IPS-18a (cell line): ENCODE measurements at regions not wholly inside any gene's neighbourhood (a gene's known extent, or its start where the extent isn't known, plus 50 kb on each side); places are given as distances from the start of the nearest gene placed in this dataset.
"Not testable (repeated sequence)": the region's sequence is repeated elsewhere in the genome, so short reads cannot be mapped to it uniquely, and the experiment has no call there.

Source experiments
- H3K27ac ChIP-seq: one replicate; pipeline ENCODE4 v1.5.1; 2013; ENCODE audit warnings: low read length
- H3K27me3 ChIP-seq: one replicate; pipeline ENCODE4 v1.6.1; 2013; ENCODE audit warnings: mild to moderate bottlenecking, low read length; ENCODE audit not compliant: control insufficient read depth, insufficient read depth
- H3K36me3 ChIP-seq: one replicate; pipeline ENCODE4 v1.6.1; 2013; ENCODE audit warnings: low read depth, low read length; ENCODE audit not compliant: control insufficient read depth
- H3K4me1 ChIP-seq: one replicate; pipeline ENCODE4 v1.6.1; 2013; ENCODE audit warnings: low read depth, low read length; ENCODE audit not compliant: control insufficient read depth
- H3K4me3 ChIP-seq: one replicate; pipeline ENCODE4 v1.5.1; 2013; ENCODE audit warnings: low read length
- H3K9ac ChIP-seq: one replicate; pipeline ENCODE4 v1.6.1; 2013; ENCODE audit warnings: mild to moderate bottlenecking, low read length, moderate library complexity
- H3K9me3 ChIP-seq: one replicate; pipeline ENCODE4 v1.6.1; 2013; ENCODE audit warnings: low read depth, low read length; ENCODE audit not compliant: control insufficient read depth

GRCh38 chr12:90533828-90534227 is 421.1 kb downstream of the CCER1 start:
- H3K27ac ChIP-seq, H3K4me3 ChIP-seq, H3K36me3 ChIP-seq, H3K9ac ChIP-seq, H3K4me1 ChIP-seq, H3K27me3 ChIP-seq, H3K9me3 ChIP-seq: not testable (repeated sequence)

DNA sequence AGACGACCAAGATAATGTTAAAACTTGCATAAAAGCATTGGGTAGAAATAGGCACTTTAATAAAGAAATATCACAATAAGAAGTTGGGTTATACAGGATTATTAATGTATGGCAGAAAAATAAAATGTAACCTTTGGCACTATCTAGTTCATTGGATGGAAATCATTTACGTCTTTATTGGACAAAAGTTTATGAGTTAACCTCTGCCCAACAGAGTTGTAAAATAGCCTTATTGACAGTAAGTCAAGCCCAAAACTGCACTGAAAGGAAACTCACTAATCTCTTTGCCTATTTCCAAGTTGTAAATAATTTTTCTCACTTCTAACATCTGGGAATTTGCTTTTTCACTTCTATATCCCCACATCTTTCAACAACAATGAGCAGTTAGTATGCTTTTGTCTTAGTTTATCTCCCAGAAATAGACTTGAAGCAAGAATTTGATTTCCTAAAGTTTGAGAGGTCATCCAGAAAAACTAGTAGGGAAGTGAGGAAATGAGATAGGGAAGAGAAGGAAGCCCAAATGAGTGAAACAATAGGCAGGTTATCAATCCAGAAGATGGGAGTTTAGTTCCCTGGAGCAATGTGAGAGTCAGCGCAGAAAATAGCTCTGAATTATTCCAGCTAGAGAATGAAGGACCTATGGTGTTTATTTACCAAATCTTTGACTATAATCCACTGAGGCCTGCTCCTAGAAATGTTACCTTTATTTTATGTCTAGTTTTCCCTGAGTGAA is 434.8 kb downstream of the CCER1 start:
- Histone ChIP-seq H3K27ac (no peak overlapping the region), H3K4me1 (no peaks in the 10 kb centered on the region), H3K9me3 (no peaks in the 10 kb centered on the region), H3K4me3 (no peak overlapping the region), H3K27me3 (no peaks in the 10 kb centered on the region), H3K9ac (no peak overlapping the region), H3K36me3 (no peaks in the 10 kb centered on the region)

GRCh38 chr12:90519285-90519684 is 435.7 kb downstream of the CCER1 start:
- H3K36me3 ChIP-seq = no peaks in the 10 kb centered on the region
- no peak overlapping the region for H3K9ac ChIP-seq
- no peaks in the 10 kb centered on the region for H3K27me3 ChIP-seq
- no peaks in the 10 kb centered on the region for H3K9me3 ChIP-seq
- H3K27ac ChIP-seq = no peak overlapping the region
- H3K4me3 ChIP-seq = no peak overlapping the region
- peaks cover under 1% of the 10 kb centered on the region for H3K4me1 ChIP-seq

GRCh38 chr12:90515199-90516175 is 439.5 kb downstream of the CCER1 start:
- Histone ChIP-seq H3K27ac (no peak overlapping the region), H3K9me3 (no peaks in the 10 kb centered on the region)

DNA sequence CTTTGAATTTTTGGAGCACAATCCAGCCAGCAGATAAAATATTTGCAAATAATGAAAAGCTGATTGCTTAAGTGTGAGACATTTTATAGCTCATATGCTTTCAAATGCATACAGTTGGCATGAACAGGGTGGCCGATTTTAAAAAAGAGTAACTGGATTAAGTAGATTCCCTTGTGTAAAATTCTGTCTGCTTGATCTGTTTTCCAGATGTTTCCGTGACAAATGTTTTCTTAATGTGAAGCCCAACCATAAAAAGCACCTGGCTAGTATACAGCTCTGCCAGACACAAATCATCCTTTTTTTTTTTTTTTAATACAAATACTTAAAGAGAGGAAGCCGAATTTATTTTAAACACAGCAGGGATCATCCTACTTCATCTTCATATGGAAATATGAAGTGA is 440.7 kb downstream of the CCER1 start:
- Histone ChIP-seq H3K27ac (no peak overlapping the region), H3K9me3 (no peaks in the 10 kb centered on the region), H3K9ac (no peak overlapping the region), H3K4me3 (no peak overlapping the region), H3K36me3 (no peaks in the 10 kb centered on the region), H3K4me1 (peaks cover 16% of the 10 kb centered on the region), H3K27me3 (no peaks in the 10 kb centered on the region)

More at GRCh38 chr12:90515199-90516175, 439.5 kb downstream of the CCER1 start:
- peaks cover 16% of the 10 kb centered on the region for H3K4me1 ChIP-seq
- no peaks in the 10 kb centered on the region for H3K36me3 ChIP-seq
- no peak overlapping the region for H3K9ac ChIP-seq
- no peak overlapping the region for H3K4me3 ChIP-seq
- H3K27me3 ChIP-seq = no peaks in the 10 kb centered on the region

- Histone ChIP-seq H3K9me3 (no peaks in the 10 kb centered on the region), H3K4me1 (peaks cover 16% of the 10 kb centered on the region), H3K4me3 (no peak overlapping the region), H3K27me3 (no peaks in the 10 kb centered on the region), H3K27ac (no peak overlapping the region), H3K36me3 (no peaks in the 10 kb centered on the region), H3K9ac (no peak overlapping the region)
Observed at GRCh38 chr12:90512518-90512917, 442.5 kb downstream of the CCER1 start.

DNA sequence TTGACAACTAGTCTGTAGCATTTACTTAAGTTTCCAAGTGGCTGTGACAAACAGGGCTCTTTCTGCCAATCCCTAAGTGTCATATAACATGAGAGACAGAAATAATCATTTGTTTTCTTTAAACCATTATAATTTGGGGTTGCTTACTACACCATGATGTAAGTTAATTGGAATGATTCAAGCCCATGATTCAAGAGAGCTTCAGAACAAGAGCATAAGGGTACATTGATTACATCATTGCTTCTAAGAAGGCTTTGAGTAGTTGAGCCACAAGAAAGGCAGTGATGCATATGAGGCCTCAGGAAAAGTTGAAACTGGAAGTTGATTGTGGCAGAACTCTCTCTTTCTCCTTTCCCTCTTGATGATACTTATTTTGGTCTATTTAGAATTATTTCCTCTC is 444.0 kb downstream of the CCER1 start:
- Histone ChIP-seq H3K4me3 (no peak overlapping the region), H3K4me1 (peaks cover 16% of the 10 kb centered on the region), H3K27me3 (no peaks in the 10 kb centered on the region), H3K36me3 (no peaks in the 10 kb centered on the region), H3K9me3 (no peaks in the 10 kb centered on the region), H3K9ac (no peak overlapping the region), H3K27ac (no peak overlapping the region)

DNA sequence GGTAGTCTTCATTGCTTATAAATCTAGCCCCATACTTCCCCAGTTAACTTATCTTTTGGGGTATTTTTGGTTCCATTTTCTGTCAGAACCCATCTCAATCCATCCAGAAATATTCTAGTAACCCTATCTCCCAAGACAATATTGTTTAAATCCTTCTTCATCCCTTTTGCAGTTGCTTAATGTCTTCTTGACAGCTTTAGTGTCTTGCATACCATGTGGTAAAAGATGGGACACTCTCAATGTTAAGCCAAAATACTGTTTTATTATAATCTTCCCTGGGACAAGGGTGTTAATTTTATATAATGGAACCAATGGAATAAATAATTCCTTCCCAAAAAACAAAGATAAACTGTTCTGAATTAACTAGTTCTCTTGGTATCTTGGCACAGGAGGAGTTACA is 450.2 kb downstream of the CCER1 start:
- no peak overlapping the region for H3K9ac ChIP-seq
- H3K9me3 ChIP-seq = no peaks in the 10 kb centered on the region
- no peaks in the 10 kb centered on the region for H3K27me3 ChIP-seq
- H3K4me1 ChIP-seq = no peaks in the 10 kb centered on the region
- no peak overlapping the region for H3K27ac ChIP-seq
- H3K4me3 ChIP-seq = no peak overlapping the region
- no peaks in the 10 kb centered on the region for H3K36me3 ChIP-seq

DNA sequence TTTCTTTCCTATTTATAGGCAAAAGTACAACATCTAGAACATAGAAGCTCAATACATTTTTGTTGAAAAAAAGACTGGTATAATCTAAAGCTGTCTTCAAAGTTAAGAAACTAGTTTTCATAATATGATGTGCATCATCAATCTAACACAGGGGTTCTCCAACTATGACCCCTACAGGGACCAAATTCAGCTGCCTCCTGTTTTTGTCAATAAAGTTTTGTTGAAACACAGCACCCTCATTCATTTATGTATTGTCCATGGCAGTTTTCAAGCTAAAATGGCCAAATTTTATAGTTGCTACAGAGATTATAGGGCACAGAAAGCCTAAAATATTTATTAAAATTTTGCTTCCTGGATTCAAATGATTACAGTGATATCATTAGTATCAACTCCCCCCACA is 452.9 kb downstream of the CCER1 start:
- no peaks in the 10 kb centered on the region for H3K36me3 ChIP-seq
- no peaks in the 10 kb centered on the region for H3K27me3 ChIP-seq
- no peak overlapping the region for H3K4me3 ChIP-seq
- no peaks in the 10 kb centered on the region for H3K4me1 ChIP-seq
- H3K9me3 ChIP-seq = no peaks in the 10 kb centered on the region
- no peak overlapping the region for H3K27ac ChIP-seq
- no peak overlapping the region for H3K9ac ChIP-seq

- Histone ChIP-seq H3K4me1 (no peaks in the 10 kb centered on the region), H3K27me3 (no peaks in the 10 kb centered on the region), H3K4me3 (no peak overlapping the region), H3K9me3 (no peaks in the 10 kb centered on the region), H3K9ac (no peak overlapping the region), H3K27ac (no peak overlapping the region), H3K36me3 (no peaks in the 10 kb centered on the region)
Observed at GRCh38 chr12:90501412-90501811, 453.6 kb downstream of the CCER1 start.

GRCh38 chr12:90499795-90500194 is 455.2 kb downstream of the CCER1 start:
- no peaks in the 10 kb centered on the region for H3K36me3 ChIP-seq
- no peaks in the 10 kb centered on the region for H3K9me3 ChIP-seq
- no peaks in the 10 kb centered on the region for H3K4me1 ChIP-seq

More at GRCh38 chr12:90499795-90500194, 455.2 kb downstream of the CCER1 start:
- Histone ChIP-seq H3K9ac (no peak overlapping the region), H3K27ac (no peak overlapping the region), H3K27me3 (no peaks in the 10 kb centered on the region), H3K4me3 (no peak overlapping the region)
